IMR-90 (cell line): ENCODE measurements at regions not wholly inside any gene's neighbourhood (a gene's known extent, or its start where the extent isn't known, plus 50 kb on each side); places are given as distances from the start of the nearest gene placed in this dataset.

Experiments
- ATAC-seq: fragments of 200-7000 bp; cut with Tn5 transposase; 2 replicates; pipeline ENCODE4 v1.9.1; 2020; ENCODE audit warnings: low read depth, mild to moderate bottlenecking, moderate library complexity
- BruUV-seq: library from RNA; stranded (reverse); fragments of 400-500 nt; replicated peaks from 2 replicates; lab custom pipeline; 2021; lab: Mats Ljungman, UMichigan
- CTCF ChIA-PET: fragments of 300-600 bp; formaldehyde crosslinking; extraction: SDS; loops from one replicate; lab custom pipeline; 2021; ENCODE audit warnings: antibody characterized with exemption; lab: Yijun Ruan, JAX
- POLR2A ChIA-PET: fragments of 300-600 bp; sonication (Branson Sonifier 250); formaldehyde crosslinking; loops from one replicate; lab custom pipeline; 2022; ENCODE audit warnings: antibody characterized with exemption; ENCODE audit not compliant: unreplicated experiment; lab: Charles Lee
- DNase-seq: peaks from one replicate; pipeline ENCODE4 v3.0.0; 2013
- H2AFZ ChIP-seq: replicated peaks from 2 replicates; pipeline ENCODE3; 2013; ENCODE audit warnings: low read length, mild to moderate bottlenecking; ENCODE audit not compliant: poor library complexity
- H2AK5ac ChIP-seq: 2 replicates; pipeline ENCODE4 v1.6.1; 2013; ENCODE audit warnings: low read depth, low read length, inconsistent platforms
- H2AK9ac ChIP-seq: replicated peaks from 2 replicates; pipeline ENCODE3; 2013; ENCODE audit warnings: mild to moderate bottlenecking, low read depth, low read length, moderate library complexity; ENCODE audit not compliant: poor library complexity
- H2BK120ac ChIP-seq: 2 replicates; pipeline ENCODE4 v1.6.1; 2013; ENCODE audit warnings: low read depth, low read length, inconsistent platforms
- H2BK15ac ChIP-seq: 3 replicates; pipeline ENCODE4 v1.6.1; 2013; ENCODE audit warnings: low read depth, low read length, inconsistent platforms
- H2BK20ac ChIP-seq: 2 replicates; pipeline ENCODE4 v1.6.1; 2013; ENCODE audit warnings: low read depth, mild to moderate bottlenecking, inconsistent platforms, low read length, moderate library complexity
- H2BK5ac ChIP-seq: 2 replicates; pipeline ENCODE4 v1.6.1; 2013; ENCODE audit warnings: mild to moderate bottlenecking, low read depth, low read length, inconsistent platforms; ENCODE audit not compliant: poor library complexity, severe bottlenecking
- H3K14ac ChIP-seq: replicated peaks from 2 replicates; pipeline ENCODE4 v1.6.1; 2013; ENCODE audit warnings: low read depth, low read length, inconsistent platforms
- H3K18ac ChIP-seq: 2 replicates; pipeline ENCODE4 v1.6.1; 2013; ENCODE audit warnings: low read depth, low read length, control low read depth
- H3K23ac ChIP-seq: 2 replicates; pipeline ENCODE4 v1.6.1; 2013; ENCODE audit warnings: low read depth, low read length, inconsistent platforms
- H3K27ac ChIP-seq: 2 replicates; pipeline ENCODE4 v1.5.1; 2013; ENCODE audit warnings: mild to moderate bottlenecking, control low read depth, low read length; ENCODE audit not compliant: insufficient read depth
- H3K27me3 ChIP-seq: 2 replicates; pipeline ENCODE4 v1.6.1; 2013; ENCODE audit warnings: low read length; ENCODE audit not compliant: control insufficient read depth, insufficient read depth
- H3K36me3 ChIP-seq: 2 replicates; pipeline ENCODE4 v1.6.1; 2013; ENCODE audit warnings: low read length, mixed read lengths; ENCODE audit not compliant: control insufficient read depth, insufficient read depth
- H3K4ac ChIP-seq: 2 replicates; pipeline ENCODE4 v1.6.1; 2013; ENCODE audit warnings: low read depth, low read length, inconsistent platforms
- H3K4me1 ChIP-seq: 2 replicates; pipeline ENCODE4 v1.6.1; 2013; ENCODE audit warnings: low read length, mixed read lengths; ENCODE audit not compliant: control insufficient read depth, insufficient read depth
- H3K4me2 ChIP-seq: 2 replicates; pipeline ENCODE4 v1.6.1; 2013; ENCODE audit warnings: low read depth, mild to moderate bottlenecking, control low read depth, low read length, moderate library complexity
- H3K4me3 ChIP-seq: 2 replicates; pipeline ENCODE4 v1.5.1; 2013; ENCODE audit warnings: low read depth, mild to moderate bottlenecking, control low read depth, low read length, moderate library complexity; ENCODE audit not compliant: insufficient read depth
- H3K56ac ChIP-seq: 2 replicates; pipeline ENCODE4 v1.6.1; 2013; ENCODE audit warnings: low read length, inconsistent platforms; ENCODE audit not compliant: insufficient read depth; ENCODE audit errors: extremely low read depth
- H3K79me1 ChIP-seq, 2 experiments: 2 replicates each; pipeline ENCODE4 v1.6.1; 2013; ENCODE audit warnings: low read length in 2 of 2, inconsistent platforms in 1 of 2, low read depth in 1 of 2
- H3K9ac ChIP-seq: 2 replicates; pipeline ENCODE4 v1.6.1; 2013; ENCODE audit warnings: low read depth, low read length, control low read depth
- H3K9me1 ChIP-seq: 2 replicates; pipeline ENCODE4 v1.6.1; 2013; ENCODE audit warnings: low read length, inconsistent platforms; ENCODE audit not compliant: insufficient read depth
- H3K9me3 ChIP-seq: 2 replicates; pipeline ENCODE4 v1.6.1; 2013; ENCODE audit warnings: low read length; ENCODE audit not compliant: control insufficient read depth, insufficient read depth
- H4K20me1 ChIP-seq: 2 replicates; pipeline ENCODE4 v1.6.1; 2013; ENCODE audit warnings: low read length, inconsistent platforms; ENCODE audit not compliant: insufficient read depth
- H4K5ac ChIP-seq: 2 replicates; pipeline ENCODE4 v1.6.1; 2013; ENCODE audit warnings: mild to moderate bottlenecking, low read depth, low read length, control low read depth
- H4K8ac ChIP-seq, 2 experiments: 2 replicates each; pipeline ENCODE4 v1.6.1; 2013; ENCODE audit warnings: low read depth in 2 of 2, low read length in 2 of 2, control low read depth in 1 of 2, inconsistent platforms in 1 of 2
- H4K91ac ChIP-seq: 2 replicates; pipeline ENCODE4 v1.6.1; 2013; ENCODE audit warnings: low read depth, low read length, inconsistent platforms; ENCODE audit not compliant: insufficient read depth
- CEBPB ChIP-seq: IDR thresholded peaks from 2 replicates; pipeline ENCODE4 v1.6.1; 2012; ENCODE audit warnings: low read depth, low read length, improper control_type of control experiment
- CHD1 ChIP-seq: IDR thresholded peaks from 2 replicates; pipeline ENCODE4 v1.6.1; 2012; ENCODE audit warnings: low read depth, low read length, improper control_type of control experiment
- CTCF ChIP-seq: conservative IDR thresholded peaks from 2 replicates; pipeline ENCODE4 v1.5.1; 2012; ENCODE audit warnings: mild to moderate bottlenecking, low read depth, low read length, improper control_type of control experiment
- ELK1 ChIP-seq: fragments of 150-350 bp; IDR thresholded peaks from 2 replicates; pipeline ENCODE4 v1.6.1; 2016; ENCODE audit warnings: low read depth, mild to moderate bottlenecking, low read length, moderate library complexity, borderline replicate concordance
- FOS ChIP-seq: fragments of 150-350 bp; IDR thresholded peaks from 2 replicates; pipeline ENCODE4 v1.6.1; 2016; ENCODE audit warnings: low read depth, low read length
- MAFK ChIP-seq: IDR thresholded peaks from 2 replicates; pipeline ENCODE4 v1.6.1; 2012; ENCODE audit warnings: low read depth, low read length, improper control_type of control experiment
- MAZ ChIP-seq: IDR thresholded peaks from 2 replicates; pipeline ENCODE4 v1.6.1; 2012; ENCODE audit warnings: low read depth, mild to moderate bottlenecking, low read length, improper control_type of control experiment, moderate library complexity, borderline replicate concordance
- MXI1 ChIP-seq: IDR thresholded peaks from 2 replicates; pipeline ENCODE4 v1.6.1; 2012; ENCODE audit warnings: low read depth, mild to moderate bottlenecking, low read length, moderate library complexity, borderline replicate concordance
- NFE2L2 ChIP-seq: fragments of 150-350 bp; IDR thresholded peaks from 2 replicates; pipeline ENCODE4 v1.6.1; 2016; ENCODE audit warnings: low read depth, mild to moderate bottlenecking, low read length
- POLR2A ChIP-seq: IDR thresholded peaks from 2 replicates; pipeline ENCODE4 v1.6.1; 2012; ENCODE audit warnings: mild to moderate bottlenecking, low read depth, low read length
- RAD21 ChIP-seq: IDR thresholded peaks from 2 replicates; pipeline ENCODE4 v1.6.1; 2012; ENCODE audit warnings: low read length, improper control_type of control experiment
- RCOR1 ChIP-seq: IDR thresholded peaks from 2 replicates; pipeline ENCODE4 v1.6.1; 2012; ENCODE audit warnings: mild to moderate bottlenecking, low read length, improper control_type of control experiment; ENCODE audit not compliant: insufficient replicate concordance
- RFX5 ChIP-seq: IDR thresholded peaks from 2 replicates; pipeline ENCODE4 v1.8.0; 2012; ENCODE audit warnings: low read depth, mild to moderate bottlenecking, low read length, moderate library complexity
- SMC3 ChIP-seq: fragments of 150-350 bp; IDR thresholded peaks from 2 replicates; pipeline ENCODE4 v1.6.1; 2016; ENCODE audit warnings: low read depth, mild to moderate bottlenecking, antibody characterized with exemption, low read length, moderate library complexity
- USF2 ChIP-seq: fragments of 150-350 bp; IDR thresholded peaks from 2 replicates; pipeline ENCODE4 v1.6.1; 2017; ENCODE audit warnings: mild to moderate bottlenecking, antibody characterized with exemption, low read length, low read depth
- WGBS, 2 experiments: methylation state at CpG; one replicate each; pipeline versions ENCODE4 v1.1.5 to v1.1.7; 2013; ENCODE audit warnings: missing lambda C conversion rate in 2 of 2; ENCODE audit not compliant: insufficient read length in 1 of 2; ENCODE audit errors: extremely low coverage in 2 of 2; 5-methylcytosine and 5-hydroxymethylcytosine counted together
- dilution Hi-C: fragments of 300-500 bp; cut with HindIII; formaldehyde crosslinking; loops from one replicate; pipeline ENCODE4 v1.14.3; 2018; ENCODE audit warnings: low sequenced_read_pairs; ENCODE audit not compliant: unreplicated experiment
- in situ Hi-C: fragments of 300-500 bp; cut with MboI; formaldehyde crosslinking; loops from 3 replicates; pipeline ENCODE4 v1.14.3; 2019; ENCODE audit warnings: low sequenced_read_pairs, inconsistent platforms, mixed read lengths
- intact Hi-C: fragments of 100-400 bp; cut with micrococcal nuclease; formaldehyde crosslinking; loops from 2 replicates; pipeline ENCODE4 v1.10.0; 2022

GRCh38 chr2:147520817-147521216 lies 324.0 kb upstream of the ACVR2A start:
- no peak overlapping the region for H3K9ac ChIP-seq
- H3K14ac ChIP-seq = no peak overlapping the region
- ATAC-seq (no peak), DNase-seq (no peak)
- no peak overlapping the region for H3K18ac ChIP-seq
- H3K4me1 ChIP-seq = no peaks in the 10 kb centered on the region
- no peak overlapping the region for H4K8ac ChIP-seq
- H4K91ac ChIP-seq = no peak overlapping the region
- H3K56ac ChIP-seq = no peak overlapping the region
- H3K27me3 ChIP-seq = no peaks in the 10 kb centered on the region
- no peak overlapping the region for H3K23ac ChIP-seq
- H2BK15ac ChIP-seq = no peak overlapping the region
- H4K5ac ChIP-seq = no peak overlapping the region
- WGBS, 2 experiments = 80% methylated on average over 1 of the region's 3 CpGs; no CpG with 5 or more reads in 1 of the 2 experiments
- H3K27ac ChIP-seq = no peak overlapping the region
- no peak overlapping the region for H2AK5ac ChIP-seq
- H2AFZ ChIP-seq = no peak overlapping the region
- dilution Hi-C loops = no loop called here
- ChIA-PET POLR2A (no interaction called here), CTCF (no interaction called here)
- no peaks in the 10 kb centered on the region for H3K36me3 ChIP-seq
- H2BK120ac ChIP-seq = no peak overlapping the region
- 0 out of 2 replicates have a peak, but pooled peaks cover 1% of the 10 kb centered on the region for H3K9me3 ChIP-seq
- no peak overlapping the region for H3K4ac ChIP-seq
- in situ Hi-C loops = no loop called here
- no peaks in the 10 kb centered on the region for H4K20me1 ChIP-seq
- TF ChIP-seq POLR2A = no peak
- TF ChIP-seq CHD1 = no peak
- TF ChIP-seq SMC3 = no peak
- no peak for TF ChIP-seq CEBPB
- no peak for TF ChIP-seq USF2
- no peak for TF ChIP-seq RFX5
- TF ChIP-seq MAZ = no peak
- TF ChIP-seq MXI1 = no peak
- TF ChIP-seq NFE2L2 = no peak
- TF ChIP-seq RCOR1 = no peak
- no peak for TF ChIP-seq RAD21
- no peak for TF ChIP-seq CTCF
- no peak for TF ChIP-seq ELK1
- no peak for TF ChIP-seq FOS
- TF ChIP-seq MAFK = no peak
- H3K79me1 ChIP-seq = no peaks in the 10 kb centered on the region
- H2BK20ac ChIP-seq = no peak overlapping the region
- intact Hi-C loops = no loop called here
- no TSS peak for BruUV-seq
- no peak overlapping the region for H2BK5ac ChIP-seq
- H3K4me3 ChIP-seq = no peak overlapping the region
- no peak overlapping the region for H2AK9ac ChIP-seq
- no peak overlapping the region for H3K4me2 ChIP-seq
- no peaks in the 10 kb centered on the region for H3K9me1 ChIP-seq
